Thymus (tissue), 11 donors: ENCODE measurements at regions not wholly inside any gene's neighbourhood (a gene's known extent, or its start where the extent isn't known, plus 50 kb on each side); places are given as distances from the start of the nearest gene placed in this dataset.

Source experiments
- DNase-seq, 9 donors: peaks; one replicate each; pipeline ENCODE4 v3.0.0-alpha.2; 2013; ENCODE audit warnings: low spot score in 9 of 9, low read depth in 6 of 9, missing footprints in 1 of 9
- H3K27ac ChIP-seq, 2 donors: one replicate each; pipeline ENCODE4 v1.5.1; 2013; ENCODE audit warnings: control low read depth in 1 of 2, low read depth in 1 of 2, low read length in 1 of 2, mild to moderate bottlenecking in 1 of 2, moderate library complexity in 1 of 2
- H3K27me3 ChIP-seq, 2 donors: one replicate each; pipeline ENCODE4 v1.5.1; 2013; ENCODE audit warnings: low read length in 1 of 2; ENCODE audit not compliant: control insufficient read depth in 2 of 2, insufficient read depth in 1 of 2
- H3K36me3 ChIP-seq, 2 donors: one replicate each; pipeline ENCODE4 v1.5.1; 2013; ENCODE audit warnings: low read length in 1 of 2, mild to moderate bottlenecking in 1 of 2, moderate library complexity in 1 of 2; ENCODE audit not compliant: control insufficient read depth in 2 of 2, insufficient read depth in 2 of 2
- H3K4me1 ChIP-seq, 2 donors: one replicate each; pipeline ENCODE4 v1.5.1; 2013; ENCODE audit warnings: low read length in 2 of 2; ENCODE audit not compliant: control insufficient read depth in 2 of 2, insufficient read depth in 2 of 2
- H3K4me3 ChIP-seq, 2 donors: one replicate each; pipeline ENCODE4 v1.5.1; 2013; ENCODE audit warnings: low read length in 2 of 2, control low read depth in 1 of 2, mild to moderate bottlenecking in 1 of 2
- H3K9me3 ChIP-seq, 2 donors: one replicate each; pipeline ENCODE4 v1.5.1; 2013; ENCODE audit warnings: low read length in 1 of 2, mild to moderate bottlenecking in 1 of 2; ENCODE audit not compliant: control insufficient read depth in 2 of 2, insufficient read depth in 1 of 2
- WGBS: extraction: QIAGEN DNeasy Blood & Tissue Kit; methylation state at CpG from one replicate; pipeline ENCODE4 v1.1.7; 2013; 5-methylcytosine and 5-hydroxymethylcytosine counted together
- donor health status: healthy.

DNA sequence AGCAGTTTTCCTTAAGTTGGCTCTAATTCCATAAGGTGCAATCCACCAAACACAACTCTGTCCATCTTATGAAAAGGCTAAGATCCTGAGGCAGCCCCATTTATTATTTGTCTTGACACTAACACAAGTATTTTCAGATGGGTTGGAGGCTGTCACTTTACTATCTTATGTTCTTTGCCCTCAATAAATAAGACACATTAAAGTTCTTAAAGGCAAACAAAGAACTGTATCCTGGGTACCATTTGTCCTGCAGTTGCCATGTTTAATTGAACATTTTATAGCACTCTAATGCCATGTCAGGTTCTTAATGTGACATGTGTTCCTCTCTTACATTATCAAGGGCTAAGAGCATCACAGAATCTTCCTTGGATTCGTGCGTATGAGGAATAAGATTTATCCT lies 189.5 kb upstream of the SNX2 start:
- H3K27me3 ChIP-seq, result no peaks in the 10 kb centered on the region
- WGBS, result 92% methylated on average over 2 of the region's 2 CpGs

GRCh38 chr5:122586351-122586750 lies 188.5 kb upstream of the SNX2 start:
- H3K9me3 ChIP-seq, result no peaks in the 10 kb centered on the region
- WGBS, result 98% methylated on average over 1 of the region's 1 CpG

More for the DNA sequence above, 189.5 kb upstream of the SNX2 start:
- Histone ChIP-seq H3K27ac (no peak overlapping the region), H3K36me3 (no peaks in the 10 kb centered on the region), H3K9me3 (no peaks in the 10 kb centered on the region), H3K4me3 (no peak overlapping the region), H3K4me1 (no peaks in the 10 kb centered on the region)
- no peak for DNase-seq

DNA sequence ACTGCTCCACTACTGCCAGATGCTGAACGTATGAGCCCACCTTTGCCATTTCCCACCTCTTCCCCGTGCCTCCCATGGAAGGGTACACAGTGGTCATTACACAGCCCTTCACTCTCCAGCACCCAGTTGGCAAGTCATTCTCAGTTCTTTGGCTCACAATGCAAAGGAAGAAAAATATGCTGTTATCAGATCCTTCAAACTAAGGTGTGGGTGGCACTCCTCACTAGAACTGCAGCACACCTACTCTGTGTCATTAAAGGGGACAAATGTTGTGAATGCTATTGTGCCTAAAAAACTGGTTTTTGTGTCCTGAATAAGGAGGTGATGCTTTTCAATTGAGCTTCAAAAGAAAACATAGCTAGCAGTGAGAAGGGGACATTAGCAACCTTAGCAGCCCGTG lies 183.1 kb upstream of the SNX2 start:
- no peaks in the 10 kb centered on the region for H3K36me3 ChIP-seq
- no peaks in the 10 kb centered on the region for H3K4me1 ChIP-seq
- H3K4me3 ChIP-seq, result no peak overlapping the region
- no peaks in the 10 kb centered on the region for H3K27me3 ChIP-seq
- DNase-seq, result no peak
- 95% methylated on average over 3 of the region's 3 CpGs for WGBS
- no peaks in the 10 kb centered on the region for H3K9me3 ChIP-seq
- H3K27ac ChIP-seq, result no peak overlapping the region

More at GRCh38 chr5:122586351-122586750, 188.5 kb upstream of the SNX2 start:
- Histone ChIP-seq H3K27me3 (no peaks in the 10 kb centered on the region), H3K27ac (no peak overlapping the region), H3K4me1 (no peaks in the 10 kb centered on the region), H3K36me3 (no peaks in the 10 kb centered on the region), H3K4me3 (no peak overlapping the region)
- DNase-seq, result no peak

DNA sequence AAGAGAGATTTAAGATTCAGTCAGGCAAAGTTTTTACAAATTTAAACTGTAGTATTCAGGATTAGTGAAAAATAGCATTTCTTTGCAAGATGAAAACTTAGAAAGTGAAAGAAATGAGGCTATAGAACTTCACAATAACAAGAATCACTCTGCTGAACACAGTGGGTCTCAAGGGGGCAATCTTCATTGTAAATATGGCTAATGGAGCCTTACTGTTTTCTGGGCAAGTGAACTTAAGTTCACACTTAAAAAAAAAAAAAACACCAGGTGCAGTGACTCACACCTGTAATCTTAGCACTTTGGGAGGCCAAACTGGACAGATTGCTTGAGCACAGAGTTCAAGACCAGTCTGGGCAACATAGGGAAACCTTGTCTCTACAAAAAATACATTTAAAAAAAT lies 175.9 kb upstream of the SNX2 start:
- no peaks in the 10 kb centered on the region for H3K27me3 ChIP-seq
- no peaks in the 10 kb centered on the region for H3K36me3 ChIP-seq
- H3K4me3 ChIP-seq, result no peak overlapping the region
- H3K9me3 ChIP-seq, result peaks cover 0 to 13% of the 10 kb centered on the region in 2 donors
- DNase-seq, result no peak
- H3K4me1 ChIP-seq, result no peaks in the 10 kb centered on the region
- H3K27ac ChIP-seq, result no peak overlapping the region

GRCh38 chr5:122600924-122601323 lies 174.0 kb upstream of the SNX2 start:
- H3K36me3 ChIP-seq, result no peaks in the 10 kb centered on the region
- 92% methylated on average over 1 of the region's 1 CpG for WGBS
- H3K27ac ChIP-seq, result no peak overlapping the region
- H3K27me3 ChIP-seq, result no peaks in the 10 kb centered on the region
- no peak overlapping the region for H3K4me3 ChIP-seq
- H3K9me3 ChIP-seq, result peaks cover 0 to 13% of the 10 kb centered on the region in 2 donors
- no peaks in the 10 kb centered on the region for H3K4me1 ChIP-seq
- no peak for DNase-seq

GRCh38 chr5:122602700-122603099 lies 172.2 kb upstream of the SNX2 start:
- H3K27ac ChIP-seq, result no peak overlapping the region
- WGBS, result 80% methylated on average over 1 of the region's 1 CpG
- H3K4me1 ChIP-seq, result no peaks in the 10 kb centered on the region
- H3K9me3 ChIP-seq, result peaks cover 0 to 11% of the 10 kb centered on the region in 2 donors
- no peak overlapping the region for H3K4me3 ChIP-seq
- DNase-seq, result no peak
- H3K27me3 ChIP-seq, result no peaks in the 10 kb centered on the region
- H3K36me3 ChIP-seq, result no peaks in the 10 kb centered on the region

- 96% methylated on average over 4 of the region's 4 CpGs for WGBS
- no peaks in the 10 kb centered on the region for H3K36me3 ChIP-seq
- H3K4me3 ChIP-seq, result no peak overlapping the region
- H3K27ac ChIP-seq, result no peak overlapping the region
- H3K4me1 ChIP-seq, result no peaks in the 10 kb centered on the region
- DNase-seq, result no peak
- H3K27me3 ChIP-seq, result no peaks in the 10 kb centered on the region
- H3K9me3 ChIP-seq, result peaks cover 0 to 7% of the 10 kb centered on the region in 2 donors
These were observed 169.6 kb upstream of the SNX2 start for GRCh38 chr5:122605236-122605635.

DNA sequence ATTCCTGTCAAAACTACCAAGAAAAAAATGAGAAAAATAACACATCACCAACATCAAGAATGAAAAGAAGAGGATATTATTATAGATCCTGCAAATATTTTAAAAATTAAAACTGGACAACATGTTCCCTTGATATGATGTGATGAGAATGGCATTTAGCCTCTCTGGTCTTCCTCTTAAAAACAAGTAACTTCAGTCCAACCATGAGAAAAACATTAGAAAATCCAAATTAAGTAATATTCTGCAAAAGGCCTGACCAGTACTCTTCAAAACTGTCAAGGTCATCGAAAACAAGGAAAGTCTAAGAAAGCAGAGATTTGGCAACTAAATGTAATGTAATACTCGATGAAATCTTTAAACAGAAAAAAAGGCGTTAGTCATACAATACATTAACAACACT lies 167.1 kb upstream of the SNX2 start:
- H3K27ac ChIP-seq, result no peak overlapping the region
- H3K9me3 ChIP-seq, result no peaks in the 10 kb centered on the region
- 96% methylated on average over 3 of the region's 3 CpGs for WGBS
- no peaks in the 10 kb centered on the region for H3K4me1 ChIP-seq
- H3K36me3 ChIP-seq, result no peaks in the 10 kb centered on the region
- H3K27me3 ChIP-seq, result no peaks in the 10 kb centered on the region
- H3K4me3 ChIP-seq, result no peak overlapping the region
- no peak for DNase-seq

DNA sequence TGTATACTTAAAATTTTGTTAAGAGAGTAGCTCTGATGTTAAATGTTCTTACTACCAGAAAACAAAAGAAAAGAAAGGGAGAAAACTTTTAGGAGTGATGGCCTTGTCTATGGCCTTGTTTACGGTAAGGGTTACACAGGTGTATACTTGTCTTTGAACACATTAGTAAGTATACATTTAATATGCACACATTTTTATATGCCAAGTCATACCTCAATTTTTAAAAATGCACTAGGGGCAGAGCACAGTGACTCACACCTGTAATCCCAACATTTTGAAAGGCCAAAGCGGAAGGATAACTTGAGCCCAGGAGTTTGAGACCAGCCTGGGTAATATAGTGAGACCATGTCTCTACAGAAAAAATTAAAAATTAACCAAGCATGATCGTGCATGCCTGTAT lies 166.7 kb upstream of the SNX2 start:
- Histone ChIP-seq H3K27me3 (no peaks in the 10 kb centered on the region), H3K27ac (no peak overlapping the region), H3K36me3 (no peaks in the 10 kb centered on the region), H3K4me3 (no peak overlapping the region), H3K4me1 (no peaks in the 10 kb centered on the region), H3K9me3 (no peaks in the 10 kb centered on the region)
- no peak for DNase-seq
- 94% methylated on average over 3 of the region's 3 CpGs for WGBS

DNA sequence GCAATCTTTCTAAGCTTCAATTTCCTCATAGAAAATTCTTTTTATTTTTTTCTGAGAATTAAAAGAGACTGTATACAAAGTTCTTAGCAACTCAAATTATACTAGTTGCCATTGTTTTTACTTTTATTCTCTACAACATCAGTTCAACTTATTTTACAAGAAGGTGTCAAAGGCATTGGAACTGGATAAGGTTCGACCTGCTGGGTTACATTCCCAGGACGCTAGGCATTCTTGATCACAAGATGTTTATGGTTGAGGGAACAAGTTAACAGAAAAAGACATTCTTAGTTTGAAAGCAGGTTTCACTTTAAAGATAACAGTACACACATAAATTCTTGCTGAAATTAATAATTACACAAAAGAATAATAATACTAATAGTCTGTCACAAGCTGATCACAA lies 163.5 kb upstream of the SNX2 start:
- H3K27me3 ChIP-seq, result no peaks in the 10 kb centered on the region
- H3K36me3 ChIP-seq, result no peaks in the 10 kb centered on the region
- H3K27ac ChIP-seq, result no peak overlapping the region
- H3K4me3 ChIP-seq, result no peak overlapping the region
- no peaks in the 10 kb centered on the region for H3K9me3 ChIP-seq
- DNase-seq, result no peak
- WGBS, result 84% methylated on average over 2 of the region's 2 CpGs
- no peaks in the 10 kb centered on the region for H3K4me1 ChIP-seq
